SH-SY5Y (cell line): ENCODE measurements at regions not wholly inside any gene's neighbourhood (a gene's known extent, or its start where the extent isn't known, plus 50 kb on each side); places are given as distances from the start of the nearest gene placed in this dataset.

Experiments used
- GATA2 ChIP-seq: IDR thresholded peaks from 2 replicates; pipeline ENCODE4 v1.6.1; 2011; ENCODE audit warnings: mild to moderate bottlenecking, low read depth, low read length
- GATA3 ChIP-seq: IDR thresholded peaks from 2 replicates; pipeline ENCODE4 v1.6.1; 2011; ENCODE audit warnings: low read depth, mild to moderate bottlenecking, low read length, moderate library complexity

GRCh38 chr11:37710031-37710430, 1112.0 kb upstream of the RAG2 start:
- no peak for TF ChIP-seq GATA2
- TF ChIP-seq GATA3 = no peak
